Heart right ventricle (tissue), 16 donors: ENCODE measurements at regions not wholly inside any gene's neighbourhood (a gene's known extent, or its start where the extent isn't known, plus 50 kb on each side); places are given as distances from the start of the nearest gene placed in this dataset.

Source experiments
- ATAC-seq, 8 donors: fragments of 200-7000 bp; cut with Tn5 transposase; one replicate each; pipeline ENCODE4 v1.9.1; 2020; ENCODE audit warnings: mild to moderate bottlenecking in 8 of 8, moderate library complexity in 8 of 8, moderate number of reproducible peaks in 1 of 8
- DNase-seq, 2 donors: peaks; one replicate each; pipeline ENCODE4 v3.0.0-alpha.2; 2020
- H3K27ac ChIP-seq, 10 donors: fragments of 200-600 bp; sonication (generic) in 2 of 10; one replicate each; pipeline versions ENCODE4 v1.5.0 to v1.8.0; 2020 to 2022; ENCODE audit warnings: mild to moderate bottlenecking in 3 of 10
- H3K27me3 ChIP-seq, 7 donors: fragments of 200-600 bp; one replicate each; pipeline ENCODE4 v1.8.0; 2021 to 2022; ENCODE audit warnings: mild to moderate bottlenecking in 2 of 7
- H3K36me3 ChIP-seq, 9 donors: fragments of 200-600 bp; sonication (generic) in 1 of 9; one replicate each; pipeline versions ENCODE4 v1.5.0 to v1.8.0; 2020 to 2022; ENCODE audit warnings: mild to moderate bottlenecking in 2 of 9
- H3K4me1 ChIP-seq, 9 donors: fragments of 200-600 bp; sonication (generic) in 1 of 9; one replicate each; pipeline versions ENCODE4 v1.5.0 to v1.8.0; 2020 to 2022; ENCODE audit warnings: mild to moderate bottlenecking in 4 of 9
- H3K4me3 ChIP-seq, 10 donors: fragments of 200-600 bp; sonication (generic) in 2 of 10; one replicate each; pipeline versions ENCODE4 v1.5.0 to v1.8.0; 2020 to 2022; ENCODE audit warnings: mild to moderate bottlenecking in 7 of 10, moderate library complexity in 2 of 10
- H3K9me3 ChIP-seq, 11 donors: fragments of 200-600 bp in 10 of 11; sonication (generic) in 2 of 11; one replicate each; pipeline versions ENCODE4 v1.5.0 to v1.8.0; 2013 to 2022; ENCODE audit warnings: mild to moderate bottlenecking in 2 of 11, control low read depth in 1 of 11, moderate library complexity in 1 of 11
- WGBS, 2 donors: extraction: QIAGEN DNeasy Blood & Tissue Kit; methylation state at CpG; one replicate each; pipeline ENCODE4 v1.1.7; 2013; ENCODE audit warnings: inconsistent platforms in 1 of 2; 5-methylcytosine and 5-hydroxymethylcytosine counted together
- intact Hi-C, 10 donors: fragments of 100-400 bp; cut with DNase I; formaldehyde crosslinking; loops; one replicate each; pipeline versions ENCODE4 v1.11.1 to v1.14.2; 2022
- TF ChIP-seq, protein P1 (sequence below), 9 donors: fragments of 200-600 bp; sonication (generic) in 2 of 9; IDR thresholded peaks; one replicate each; pipeline versions ENCODE4 v1.5.0 to v1.8.0; 2021 to 2022; ENCODE audit warnings: antibody characterized with exemption in 9 of 9, mild to moderate bottlenecking in 5 of 9, moderate library complexity in 1 of 9
- donor health status: Arrhythmogenic right ventricular cardiomyopathy.
- donor health status: ischemic (EF 13 %, LVEDD 7.1; RV severe dilation, severe dysfunction).
- donor health status: healthy with polysubstance abuse.
- donor health status: DM: no; HTN: yes; CAD: no.
- donor health status: DM: no; HTN: no; CAD: no.
- donor health status: ischemic (EF 25% LVEDD 6.9; RV normal size, moderate dysfunction).
- donor health status: ischemic (EF 25% LVEDD 5.7; RV mildly dilated, moderate dysfunction).
- donor health status: healthy.
- donor health status: DM: yes; HTN: yes; CAD: no.
- donor health status: Ischemic cardiomyopathy.
- donor health status: ischemic (EF 35%, LVEDD 5.7; RV mildly dilated, moderate dysfunction).
- donor health status: nonischemic (EF 11% LVEDD 7.7; RV severe dilation, severe dysfunction).
- donor health status: DM: yes; HTN: yes; CAD: no.
- donor health status: PGD.
- donor health status: ischemic (EF 29% LVEDD 5.4; RV normal size, mild dysfunction).
- donor health status: nonischemic (EF 23%, LVEDD 6.1; RV moderate dilation, normal function).

- H3K9me3 ChIP-seq: no peaks in the 10 kb centered on the region
- no peak for ATAC-seq
- H3K36me3 ChIP-seq: no peaks in the 10 kb centered on the region
- H3K4me3 ChIP-seq: no peak overlapping the region
- TF ChIP-seq, protein P1, sequence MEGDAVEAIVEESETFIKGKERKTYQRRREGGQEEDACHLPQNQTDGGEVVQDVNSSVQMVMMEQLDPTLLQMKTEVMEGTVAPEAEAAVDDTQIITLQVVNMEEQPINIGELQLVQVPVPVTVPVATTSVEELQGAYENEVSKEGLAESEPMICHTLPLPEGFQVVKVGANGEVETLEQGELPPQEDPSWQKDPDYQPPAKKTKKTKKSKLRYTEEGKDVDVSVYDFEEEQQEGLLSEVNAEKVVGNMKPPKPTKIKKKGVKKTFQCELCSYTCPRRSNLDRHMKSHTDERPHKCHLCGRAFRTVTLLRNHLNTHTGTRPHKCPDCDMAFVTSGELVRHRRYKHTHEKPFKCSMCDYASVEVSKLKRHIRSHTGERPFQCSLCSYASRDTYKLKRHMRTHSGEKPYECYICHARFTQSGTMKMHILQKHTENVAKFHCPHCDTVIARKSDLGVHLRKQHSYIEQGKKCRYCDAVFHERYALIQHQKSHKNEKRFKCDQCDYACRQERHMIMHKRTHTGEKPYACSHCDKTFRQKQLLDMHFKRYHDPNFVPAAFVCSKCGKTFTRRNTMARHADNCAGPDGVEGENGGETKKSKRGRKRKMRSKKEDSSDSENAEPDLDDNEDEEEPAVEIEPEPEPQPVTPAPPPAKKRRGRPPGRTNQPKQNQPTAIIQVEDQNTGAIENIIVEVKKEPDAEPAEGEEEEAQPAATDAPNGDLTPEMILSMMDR (IDR thresholded peaks at IDR 0.05): no peak
- H3K27ac ChIP-seq: no peak overlapping the region
- WGBS, 2 donors: 88 to 95% methylated on average over 3 of the region's 3 CpGs
- H3K4me1 ChIP-seq: no peaks in the 10 kb centered on the region
- intact Hi-C loops: no loop called here
- no peak for DNase-seq
- H3K27me3 ChIP-seq: peaks cover 0 to 19% (median 0%) of the 10 kb centered on the region in 7 donors
Measured at GRCh38 chr3:127102188-127102520, 90.8 kb upstream of the PRR23E start.

DNA sequence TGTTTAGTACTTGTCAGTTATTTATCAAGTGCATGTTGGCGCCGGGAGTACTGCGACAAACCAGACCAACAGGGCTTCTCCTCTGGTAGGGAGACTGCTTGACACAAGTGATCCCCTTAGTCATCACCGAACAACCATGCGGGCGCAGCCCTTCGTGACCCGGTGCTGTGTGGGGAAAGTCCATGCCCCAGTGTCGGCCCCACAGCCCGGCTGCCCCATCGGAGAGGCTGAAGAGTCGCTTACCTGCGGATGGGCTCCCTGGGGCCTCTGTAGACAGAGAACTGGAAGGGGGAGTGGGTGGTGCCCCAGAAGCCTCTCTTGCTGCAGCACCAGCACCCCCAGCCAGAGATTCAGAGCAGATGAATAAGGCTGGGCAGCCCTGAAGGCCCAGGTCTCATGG lies 90.3 kb upstream of the PRR23E start:
- WGBS, 2 donors: 85 to 94% methylated on average over 13 of the region's 13 CpGs
- ATAC-seq: no peak
- intact Hi-C loops: no loop called here

DNA sequence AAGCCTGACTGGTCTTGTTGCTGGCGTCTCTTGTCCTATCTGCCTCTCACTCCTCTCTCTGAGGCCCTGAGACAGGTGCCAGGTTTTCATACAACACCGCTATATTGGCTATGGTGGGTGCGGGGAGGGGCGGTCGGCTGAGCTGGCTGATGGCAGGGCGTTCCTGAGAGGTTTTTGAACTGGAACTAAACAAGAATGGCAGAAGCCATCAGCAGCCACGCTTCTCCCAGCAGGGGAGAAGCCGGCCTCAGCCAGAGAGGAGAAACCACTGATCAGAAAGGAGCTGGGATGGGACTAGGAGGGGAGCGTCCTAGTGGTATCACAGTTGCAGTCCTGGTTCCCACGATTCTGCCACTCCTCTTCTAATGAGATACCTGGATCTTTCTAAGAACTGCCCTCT lies 89.9 kb upstream of the PRR23E start:
- whole genome bisulfite sequencing, 2 donors: 67 to 68% methylated on average over 10 of the region's 10 CpGs
- intact Hi-C loops: no loop called here
- ATAC-seq: no peak
- no peak for DNase-seq
- Histone ChIP-seq H3K27me3 (peaks cover 0 to 19% (median 0%) of the 10 kb centered on the region in 7 donors), H3K36me3 (no peaks in the 10 kb centered on the region), H3K27ac (no peak overlapping the region), H3K9me3 (no peaks in the 10 kb centered on the region), H3K4me3 (no peak overlapping the region), H3K4me1 (no peaks in the 10 kb centered on the region)
- TF ChIP-seq, protein P1 (IDR thresholded peaks at IDR 0.05): no peak

More for the DNA sequence above, 90.3 kb upstream of the PRR23E start:
- H3K4me1 ChIP-seq: no peaks in the 10 kb centered on the region
- no peaks in the 10 kb centered on the region for H3K9me3 ChIP-seq
- peaks cover 0 to 19% (median 0%) of the 10 kb centered on the region in 7 donors for H3K27me3 ChIP-seq
- H3K27ac ChIP-seq: no peak overlapping the region
- no peaks in the 10 kb centered on the region for H3K36me3 ChIP-seq
- DNase-seq: no peak
- no peak overlapping the region for H3K4me3 ChIP-seq
- TF ChIP-seq, protein P1 (IDR thresholded peaks at IDR 0.05): no peak

GRCh38 chr3:127104586-127104985 lies 88.3 kb upstream of the PRR23E start:
- H3K27ac ChIP-seq: no peak overlapping the region
- H3K27me3 ChIP-seq: peaks cover 0 to 19% (median 0%) of the 10 kb centered on the region in 7 donors
- H3K36me3 ChIP-seq: no peaks in the 10 kb centered on the region
- no peaks in the 10 kb centered on the region for H3K9me3 ChIP-seq
- TF ChIP-seq, protein P1 (IDR thresholded peaks at IDR 0.05): no peak
- H3K4me3 ChIP-seq: no peak overlapping the region
- intact Hi-C loops: no loop called here
- H3K4me1 ChIP-seq: no peaks in the 10 kb centered on the region
- WGBS, 2 donors: 82 to 87% methylated on average over 7 of the region's 7 CpGs
- DNase-seq (no peak), ATAC-seq (no peak)

- Histone ChIP-seq H3K4me3 (no peak overlapping the region), H3K36me3 (no peaks in the 10 kb centered on the region), H3K4me1 (no peaks in the 10 kb centered on the region), H3K27ac (no peak overlapping the region), H3K9me3 (no peaks in the 10 kb centered on the region), H3K27me3 (peaks cover 0 to 19% (median 0%) of the 10 kb centered on the region in 7 donors)
- no peak for ATAC-seq
- TF ChIP-seq, protein P1 (IDR thresholded peaks at IDR 0.05): no peak
- WGBS, 2 donors: 71 to 72% methylated on average over 4 of the region's 4 CpGs
- DNase-seq: no peak
- intact Hi-C loops: no loop called here
Measured at GRCh38 chr3:127105587-127105986, 87.3 kb upstream of the PRR23E start.
